ENCODE measurements at regions not wholly inside any gene's neighbourhood (a gene's known extent, or its start where the extent isn't known, plus 50 kb on each side); places are given as distances from the start of the nearest gene placed in this dataset.

DNA sequence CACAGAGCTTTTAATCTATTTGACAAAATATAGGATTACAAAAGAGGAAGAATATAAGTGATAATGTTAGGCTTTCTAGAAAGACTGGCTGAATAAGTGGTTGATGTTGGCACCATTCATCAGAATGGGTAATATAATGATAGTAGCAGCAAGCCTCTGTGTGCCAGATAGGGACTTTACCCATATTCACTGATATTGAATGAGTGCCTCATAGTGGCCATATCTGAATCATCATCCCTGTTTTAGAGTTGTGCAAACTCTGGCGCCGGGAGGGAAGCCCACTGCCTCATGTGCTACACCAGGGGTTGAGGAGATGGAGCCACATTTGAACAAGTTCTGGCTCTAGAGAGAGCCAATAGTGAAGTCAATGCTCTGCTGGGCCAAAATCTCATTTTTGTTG, 368.7 kb upstream of the CRIM1 start:
- TF ChIP-seq, protein P1, sequence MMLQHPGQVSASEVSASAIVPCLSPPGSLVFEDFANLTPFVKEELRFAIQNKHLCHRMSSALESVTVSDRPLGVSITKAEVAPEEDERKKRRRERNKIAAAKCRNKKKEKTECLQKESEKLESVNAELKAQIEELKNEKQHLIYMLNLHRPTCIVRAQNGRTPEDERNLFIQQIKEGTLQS (IDR thresholded peaks at IDR 0.05), result no peak
- no peak for TF ChIP-seq SP1 (IDR thresholded peaks at IDR 0.05)
